Left lobe of liver (tissue), 2 donors: ENCODE measurements at regions not wholly inside any gene's neighbourhood (a gene's known extent, or its start where the extent isn't known, plus 50 kb on each side); places are given as distances from the start of the nearest gene placed in this dataset.

Experiments
- ATAC-seq: fragments of 200-7000 bp; cut with Tn5 transposase; one replicate; pipeline ENCODE4 v1.9.1; 2020; ENCODE audit warnings: mild to moderate bottlenecking, moderate library complexity
- DNase-seq: peaks from one replicate; pipeline ENCODE4 v3.0.0-alpha.2; 2020; ENCODE audit warnings: low spot score
- donor health status: DM: no; HTN: no; CAD: no; lungs with moderate emphysema.
- donor health status: DM: no; HTN: yes; CAD: no.

DNA sequence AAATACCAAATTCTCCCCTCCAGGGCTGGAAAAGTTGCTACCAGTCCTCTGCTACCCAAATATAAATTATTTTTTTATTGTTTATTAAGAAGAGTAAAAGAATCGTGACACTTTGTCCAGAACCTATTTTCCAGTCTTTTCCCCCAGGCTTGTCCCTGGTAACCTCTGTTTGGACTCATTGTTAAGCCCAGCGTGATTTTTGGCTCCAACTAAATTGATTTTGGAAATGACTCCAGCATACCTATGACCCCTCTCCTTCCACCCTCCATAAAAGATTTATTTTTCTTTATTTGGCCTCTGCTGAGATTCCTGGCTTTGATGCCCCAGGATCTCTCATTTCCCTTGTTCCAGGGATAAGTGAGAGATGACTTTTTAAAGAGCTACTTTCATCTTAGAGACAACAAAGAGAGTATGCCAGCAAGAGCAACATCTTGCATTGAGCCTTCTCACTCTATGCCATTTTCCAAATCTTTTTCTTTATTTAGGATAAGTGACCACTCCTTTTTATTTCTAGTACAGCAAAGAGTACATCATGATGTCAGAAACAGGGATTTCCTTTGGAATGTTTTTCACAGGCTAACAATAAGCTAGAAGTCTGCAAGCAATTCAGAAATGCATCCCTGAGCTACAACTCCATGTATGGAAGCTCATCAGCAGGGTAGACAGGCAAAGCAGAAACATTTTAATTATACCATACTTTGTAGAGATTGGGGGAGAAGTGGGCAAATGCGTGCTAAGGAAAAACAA, 75.8 kb downstream of the DAD1 start:
- DNase-seq (no peak), ATAC-seq (no peak)

DNA sequence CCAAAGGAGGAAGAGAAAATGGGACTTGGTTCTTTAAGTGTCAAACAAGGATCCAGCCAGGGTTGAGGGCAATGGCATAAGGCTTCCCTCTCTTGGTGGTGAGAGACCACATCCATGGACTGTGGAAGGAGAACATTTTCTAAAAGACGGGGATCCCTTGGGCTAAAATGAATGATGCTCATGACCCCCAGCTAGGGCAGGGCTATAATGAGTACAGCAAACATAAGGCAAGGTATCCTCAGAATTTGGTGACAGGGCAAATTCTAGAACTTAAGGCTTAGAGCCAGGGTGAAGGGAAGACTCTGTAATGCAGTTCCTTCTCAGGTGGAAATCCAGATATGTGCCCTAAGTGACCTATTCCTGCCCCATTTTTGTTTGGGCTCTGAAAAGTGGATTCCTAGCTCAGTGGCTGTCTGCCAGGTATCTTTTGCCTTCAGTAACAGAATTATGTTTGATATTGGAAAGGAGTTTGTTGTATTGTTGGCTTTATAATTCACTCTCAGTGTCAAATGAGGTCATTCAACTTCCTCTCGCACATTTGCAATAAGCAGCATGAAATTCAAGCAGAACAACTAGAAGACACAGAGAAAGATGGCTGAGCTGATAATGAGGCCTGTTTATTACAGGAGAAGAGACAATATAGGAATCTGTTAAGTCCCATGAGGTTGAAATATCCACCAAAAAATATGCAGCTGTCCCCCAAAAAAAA, 76.8 kb downstream of the DAD1 start:
- ATAC-seq (no peak), DNase-seq (no peak)

GRCh38 chr14:22510527-22511110, 78.4 kb downstream of the DAD1 start:
- no peak for DNase-seq
- no peak for ATAC-seq

DNA sequence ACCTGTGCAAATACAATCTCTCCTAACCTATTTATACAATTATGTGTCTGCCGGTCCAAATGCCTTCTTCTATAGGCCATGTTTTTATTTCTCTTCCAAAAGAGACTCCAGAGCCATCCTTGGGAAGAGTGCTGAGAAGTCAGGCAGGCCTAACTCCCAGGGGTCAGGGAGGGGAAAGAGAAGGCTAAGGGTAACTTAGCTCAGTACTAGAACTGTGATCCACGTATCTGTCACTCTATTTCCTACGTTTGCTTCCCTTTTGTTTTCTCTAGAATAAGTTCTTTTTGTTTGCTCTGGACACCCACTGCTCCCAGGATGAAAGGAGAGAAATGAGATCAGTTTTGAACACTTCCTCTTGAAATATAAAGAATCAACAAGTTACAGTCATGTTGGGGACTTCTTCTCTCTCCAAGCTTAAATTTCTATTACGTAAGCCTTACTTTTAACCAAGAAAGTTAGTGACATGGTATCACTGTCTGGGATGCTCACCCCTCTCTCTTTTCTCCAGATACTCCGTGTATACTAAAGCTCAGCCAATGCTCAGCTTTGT, 79.2 kb downstream of the DAD1 start:
- no peak for ATAC-seq
- DNase-seq: no peak

DNA sequence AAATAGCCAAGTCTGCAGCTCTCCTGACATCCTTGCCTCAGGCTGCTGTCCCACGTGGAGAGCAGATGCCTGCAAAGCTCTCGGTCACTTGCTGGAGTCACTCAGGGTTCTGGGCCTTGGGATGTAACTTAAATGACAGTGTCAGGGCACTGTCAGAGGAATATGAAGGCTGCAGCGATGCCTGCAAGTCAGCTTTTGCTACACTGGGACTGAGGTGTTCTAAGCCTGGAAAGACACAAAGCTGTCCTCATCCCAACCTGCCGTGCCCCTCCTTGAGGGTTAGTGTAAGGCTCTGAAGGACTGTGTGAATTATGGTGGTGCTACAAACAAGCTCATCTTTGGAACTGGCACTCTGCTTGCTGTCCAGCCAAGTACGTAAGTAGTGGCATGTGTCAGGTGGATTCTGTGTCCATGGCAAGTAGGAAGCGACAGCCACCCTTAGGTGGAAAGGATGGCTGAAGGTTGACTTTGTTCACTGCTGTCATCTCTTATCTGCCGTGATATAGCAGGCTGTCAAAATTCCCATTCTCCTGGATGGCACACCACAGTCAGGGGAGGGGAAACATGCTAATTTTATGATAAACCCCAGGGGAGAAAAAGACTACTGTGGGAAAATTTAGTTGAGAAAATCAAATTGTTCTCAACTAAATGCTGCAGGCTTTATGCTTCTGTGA, 79.9 kb downstream of the DAD1 start:
- no peak for ATAC-seq
- no peak for DNase-seq

DNA sequence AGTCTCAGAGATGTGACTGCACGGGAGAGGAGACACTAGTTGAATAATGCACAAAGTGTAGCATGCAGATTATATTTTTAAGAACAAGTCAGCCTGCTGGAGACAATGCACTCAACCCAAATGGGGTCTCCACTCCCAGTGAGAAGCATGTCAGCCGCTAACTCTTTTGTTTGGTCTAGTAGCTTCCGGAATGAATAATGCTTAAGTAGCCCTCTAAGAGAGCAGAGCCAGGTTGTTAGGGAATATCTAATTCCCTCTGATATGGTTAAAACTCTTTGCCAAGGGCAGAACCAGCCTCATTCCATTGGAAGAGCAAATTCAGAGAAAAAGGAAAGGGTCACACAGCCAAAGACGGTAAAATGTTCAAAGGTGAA, 80.4 kb downstream of the DAD1 start:
- ATAC-seq (no peak), DNase-seq (no peak)

GRCh38 chr14:22508150-22508457, 80.9 kb downstream of the DAD1 start:
- ATAC-seq: no peak

GRCh38 chr14:22506778-22507351, 82.2 kb downstream of the DAD1 start:
- DNase-seq (no peak), ATAC-seq (no peak)

More at GRCh38 chr14:22508150-22508457, 80.9 kb downstream of the DAD1 start:
- DNase-seq: no peak

- ATAC-seq: no peak
- DNase-seq: no peak
Observed at GRCh38 chr14:22506378-22506710, 82.7 kb downstream of the DAD1 start.

- no peak for ATAC-seq
- no peak for DNase-seq
Observed at GRCh38 chr14:22505697-22506377, 83.2 kb downstream of the DAD1 start.

- ATAC-seq (no peak), DNase-seq (no peak)
Observed at GRCh38 chr14:22505309-22505696, 83.7 kb downstream of the DAD1 start.

DNA sequence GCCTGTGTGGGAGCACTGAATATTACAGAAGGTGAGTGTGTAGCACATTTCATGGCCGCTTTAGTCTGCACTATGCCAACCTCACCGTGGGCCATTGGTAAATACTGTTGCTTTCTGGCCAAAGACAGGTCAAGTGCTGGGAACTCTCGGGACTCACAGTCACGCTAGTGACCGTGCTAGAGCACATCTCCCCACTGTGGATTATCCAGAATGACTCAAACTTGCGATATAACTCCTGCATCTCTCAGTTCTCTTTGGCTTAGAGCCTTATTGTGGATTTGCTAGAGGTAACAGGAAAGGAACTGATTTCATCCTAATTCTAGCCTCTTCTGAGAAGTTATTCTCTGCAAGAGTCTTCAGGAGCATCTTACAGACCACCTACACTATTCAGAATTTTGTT, 86.5 kb downstream of the DAD1 start:
- DNase-seq: no peak
- no peak for ATAC-seq

DNA sequence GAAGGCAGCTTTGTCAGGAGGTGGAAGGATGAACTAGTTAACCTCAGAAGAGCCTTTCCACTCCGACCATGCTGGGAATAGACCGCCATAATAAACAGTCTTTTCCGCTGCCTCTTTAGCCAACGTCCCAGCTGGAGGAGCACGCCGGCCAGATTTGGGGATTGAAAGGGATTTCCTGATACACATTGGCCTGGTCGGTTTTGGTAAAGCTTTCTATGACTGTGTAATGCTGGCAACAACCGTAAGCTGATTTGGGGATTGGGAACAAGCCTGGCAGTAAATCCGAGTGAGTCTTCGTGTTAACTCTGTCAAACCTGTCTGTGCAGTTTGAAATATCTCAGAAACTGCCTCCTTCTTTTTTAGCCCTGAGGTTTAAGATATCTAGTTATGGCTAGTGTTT, 87.0 kb downstream of the DAD1 start:
- ATAC-seq (no peak), DNase-seq (no peak)

GRCh38 chr14:22500954-22501726, 87.9 kb downstream of the DAD1 start:
- ATAC-seq: no peak
- no peak for DNase-seq

GRCh38 chr14:22500525-22500924, 88.5 kb downstream of the DAD1 start:
- no peak for DNase-seq
- no peak for ATAC-seq

- no peak for ATAC-seq
- DNase-seq: no peak
Observed at GRCh38 chr14:22497671-22498093, 91.3 kb downstream of the DAD1 start.

- DNase-seq (no peak), ATAC-seq (no peak)
Observed at GRCh38 chr14:22497144-22497423, 91.9 kb downstream of the DAD1 start.

GRCh38 chr14:22494486-22495135, 94.4 kb downstream of the DAD1 start:
- DNase-seq: no peak
- ATAC-seq: no peak

- ATAC-seq: no peak
Observed at GRCh38 chr14:22493753-22494152, 95.3 kb downstream of the DAD1 start.

More at GRCh38 chr14:22493753-22494152, 95.3 kb downstream of the DAD1 start:
- no peak for DNase-seq
